Gastrocnemius medialis (tissue), 4 donors: ENCODE measurements at regions not wholly inside any gene's neighbourhood (a gene's known extent, or its start where the extent isn't known, plus 50 kb on each side); places are given as distances from the start of the nearest gene placed in this dataset.

Experiments used
- ATAC-seq, 2 donors: fragments of 150-250 bp; one replicate each; pipeline ENCODE4 v1.9.1; 2016
- DNase-seq, 2 donors: peaks; one replicate each; pipeline ENCODE4 v3.0.0-alpha.2; 2019
- H3K27ac ChIP-seq, 4 donors: fragments of 200-600 bp; sonication (generic); 1 replicate in 1 of 4; 2 replicates in 3 of 4; pipeline ENCODE4 v1.5.1; 2016 to 2018; ENCODE audit warnings: mild to moderate bottlenecking in 2 of 4, moderate library complexity in 1 of 4
- H3K27me3 ChIP-seq, 3 donors: fragments of 200-600 bp; sonication (generic) in 2 of 3; 1 replicate in 1 of 3; 2 replicates in 2 of 3; pipeline versions ENCODE4 v1.5.1 to v1.6.0; 2016 to 2019; ENCODE audit warnings: mild to moderate bottlenecking in 1 of 3, moderate library complexity in 1 of 3
- H3K36me3 ChIP-seq, 2 donors: fragments of 200-600 bp; sonication (generic) in 1 of 2; one replicate each; pipeline ENCODE4 v1.5.1; 2017 to 2018
- H3K4me1 ChIP-seq, 2 donors: fragments of 200-600 bp; sonication (generic) in 1 of 2; one replicate each; pipeline ENCODE4 v1.5.1; 2016 to 2017; ENCODE audit warnings: mild to moderate bottlenecking in 2 of 2
- H3K4me3 ChIP-seq, 4 donors: fragments of 200-600 bp; sonication (generic) in 3 of 4; 1 replicate in 1 of 4; 2 replicates in 3 of 4; pipeline ENCODE4 v1.5.1; 2016 to 2019; ENCODE audit warnings: mild to moderate bottlenecking in 2 of 4
- H3K9me3 ChIP-seq, 3 donors: fragments of 200-600 bp; sonication (generic) in 2 of 3; 1 replicate in 1 of 3; 2 replicates in 2 of 3; pipeline ENCODE4 v1.5.1; 2016 to 2019
- CTCF ChIP-seq, 5 experiments: fragments of 450-650 bp in 3 of 5; fragments of 200-600 bp in 2 of 5; sonication (generic) in 2 of 5; IDR thresholded peaks in 4 of 5; conservative IDR thresholded peaks in 1 of 5; 1 replicate in 4 of 5; 2 replicates in 1 of 5; pipeline ENCODE4 v1.5.1; 2016 to 2019; ENCODE audit warnings: antibody characterized with exemption in 5 of 5, mild to moderate bottlenecking in 3 of 5, moderate library complexity in 3 of 5
- POLR2A ChIP-seq, 2 donors: fragments of 450-650 bp; IDR thresholded peaks; one replicate each; pipeline ENCODE4 v1.6.1; 2017; ENCODE audit warnings: antibody characterized with exemption in 2 of 2, mild to moderate bottlenecking in 2 of 2, moderate library complexity in 2 of 2
- in situ Hi-C, 4 donors: fragments of 200-750 bp; cut with MboI; loops; one replicate each; pipeline versions ENCODE4 v1.15.0 to v1.8.0; 2017; ENCODE audit warnings: low sequenced_read_pairs in 4 of 4
- intact Hi-C: fragments of 100-400 bp; cut with DNase I; formaldehyde crosslinking; loops from one replicate; pipeline ENCODE4 v1.15.1; 2023; ENCODE audit warnings: low total_unique reads

DNA sequence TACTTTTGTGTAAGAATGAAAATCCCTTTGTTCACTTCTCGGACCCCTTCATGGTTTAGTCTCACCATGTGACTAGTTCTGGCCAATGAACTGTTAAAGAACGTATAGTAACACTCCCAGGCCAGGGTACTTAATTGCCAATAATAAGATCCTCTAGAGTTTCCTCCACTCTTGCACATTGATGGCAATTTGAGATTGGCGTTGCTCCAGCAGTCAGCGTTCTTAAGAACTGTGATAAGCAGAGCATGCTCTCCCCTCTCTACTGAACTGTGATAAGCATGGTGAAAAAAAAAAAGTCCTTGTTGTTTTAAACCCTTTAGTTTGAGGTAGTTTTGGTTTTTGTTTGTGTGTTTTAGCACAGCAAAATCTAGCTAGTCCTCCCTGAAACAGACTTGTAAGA lies 854.5 kb downstream of the SLC6A15 start:
- Histone ChIP-seq H3K4me1 (no peaks in the 10 kb centered on the region), H3K27ac (no peak overlapping the region), H3K27me3 (no peaks in the 10 kb centered on the region), H3K36me3 (no peaks in the 10 kb centered on the region), H3K9me3 (no peaks in the 10 kb centered on the region), H3K4me3 (no peak overlapping the region)
- ATAC-seq (no peak), DNase-seq (no peak)
- TF ChIP-seq POLR2A (IDR thresholded peaks at IDR 0.05) (no peak), CTCF (IDR thresholded peaks at IDR 0.05 in 4 of 5, conservative IDR thresholded peaks at IDR 0.05 in 1 of 5) (no peak)
- intact Hi-C loops = no loop called here
- in situ Hi-C loops = no loop called here

DNA sequence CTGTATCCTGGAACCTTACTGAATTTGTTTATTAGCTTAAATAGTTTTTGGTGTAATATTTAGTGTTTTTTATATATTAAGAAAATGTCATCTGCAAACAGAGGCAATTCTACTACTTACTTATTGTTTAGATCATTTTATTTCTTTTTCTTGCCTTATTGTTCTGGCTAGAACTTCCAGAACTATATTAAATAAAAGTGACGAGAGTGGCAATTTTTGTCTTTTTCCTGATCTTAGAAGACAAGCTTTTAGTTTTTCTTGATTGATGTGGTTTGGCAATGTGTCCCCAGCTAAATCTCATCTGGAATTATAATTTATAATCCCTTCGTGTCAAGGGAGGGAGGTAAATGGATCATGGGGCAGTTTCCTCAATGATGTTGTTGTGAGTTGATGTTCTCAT lies 857.8 kb downstream of the SLC6A15 start:
- ATAC-seq = no peak

DNA sequence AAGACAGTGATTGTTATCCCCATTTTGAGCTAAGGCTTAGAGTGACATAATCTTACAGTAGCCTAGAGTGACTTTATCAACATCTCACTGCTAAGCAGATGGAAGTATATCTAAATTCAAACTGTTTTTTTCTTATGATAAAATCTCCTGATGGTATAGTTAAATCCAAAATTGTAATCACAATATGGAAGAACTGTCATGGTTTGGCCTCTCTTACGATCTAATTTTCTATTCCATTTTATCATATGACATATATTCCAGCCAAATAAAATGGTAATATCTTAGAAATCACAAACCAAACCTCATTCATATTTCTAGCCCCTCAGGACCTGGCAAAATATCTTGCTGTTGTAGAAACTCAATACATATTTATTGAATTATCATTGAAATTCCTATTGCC lies 864.7 kb downstream of the SLC6A15 start:
- TF ChIP-seq CTCF (IDR thresholded peaks at IDR 0.05 in 4 of 5, conservative IDR thresholded peaks at IDR 0.05 in 1 of 5) (no peak), POLR2A (IDR thresholded peaks at IDR 0.05) (no peak)
- Histone ChIP-seq H3K27ac (no peak overlapping the region), H3K9me3 (no peaks in the 10 kb centered on the region), H3K4me3 (no peak overlapping the region), H3K4me1 (no peaks in the 10 kb centered on the region), H3K36me3 (no peaks in the 10 kb centered on the region), H3K27me3 (no peaks in the 10 kb centered on the region)
- in situ Hi-C loops (no loop called here), intact Hi-C loops (no loop called here)
- no peak for ATAC-seq
- DNase-seq = no peak

More for the DNA sequence above, 857.8 kb downstream of the SLC6A15 start:
- intact Hi-C loops (no loop called here), in situ Hi-C loops (no loop called here)
- no peak for TF ChIP-seq POLR2A (IDR thresholded peaks at IDR 0.05)
- TF ChIP-seq CTCF (IDR thresholded peaks at IDR 0.05 in 4 of 5, conservative IDR thresholded peaks at IDR 0.05 in 1 of 5) = no peak
- no peak for DNase-seq
- Histone ChIP-seq H3K27ac (no peak overlapping the region), H3K36me3 (no peaks in the 10 kb centered on the region), H3K27me3 (no peaks in the 10 kb centered on the region), H3K4me1 (no peaks in the 10 kb centered on the region), H3K4me3 (no peak overlapping the region), H3K9me3 (no peaks in the 10 kb centered on the region)

GRCh38 chr12:84046859-84047258 lies 865.7 kb downstream of the SLC6A15 start:
- DNase-seq (no peak), ATAC-seq (no peak)
- Histone ChIP-seq H3K9me3 (no peaks in the 10 kb centered on the region), H3K4me3 (no peak overlapping the region), H3K36me3 (no peaks in the 10 kb centered on the region), H3K4me1 (no peaks in the 10 kb centered on the region), H3K27me3 (no peaks in the 10 kb centered on the region), H3K27ac (no peak overlapping the region)
- TF ChIP-seq POLR2A (IDR thresholded peaks at IDR 0.05) (no peak), CTCF (IDR thresholded peaks at IDR 0.05 in 4 of 5, conservative IDR thresholded peaks at IDR 0.05 in 1 of 5) (no peak)
- in situ Hi-C loops (no loop called here), intact Hi-C loops (no loop called here)

DNA sequence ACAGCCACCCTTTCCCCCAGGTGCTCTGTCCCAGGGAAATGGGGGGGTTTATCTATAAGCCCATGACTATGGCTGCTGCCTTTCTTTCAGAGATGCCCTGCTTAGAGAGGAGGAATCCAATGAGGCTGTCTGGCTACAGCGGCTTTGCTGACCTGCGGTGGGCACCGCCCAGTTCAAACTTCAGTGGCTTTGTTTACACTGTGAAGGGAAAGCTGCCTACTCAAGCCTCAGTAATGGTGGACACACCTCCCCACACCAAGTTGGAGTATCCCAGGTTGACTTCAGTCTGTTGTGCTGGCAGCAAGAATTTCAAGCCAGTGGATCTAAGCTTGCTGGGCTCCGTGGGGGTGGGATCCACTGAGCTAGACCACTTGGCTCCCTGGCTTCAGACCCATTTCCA lies 869.2 kb downstream of the SLC6A15 start:
- in situ Hi-C loops = no loop called here
- Histone ChIP-seq H3K4me3 (no peak overlapping the region), H3K27me3 (no peaks in the 10 kb centered on the region), H3K36me3 (no peaks in the 10 kb centered on the region), H3K27ac (no peak overlapping the region), H3K9me3 (no peaks in the 10 kb centered on the region), H3K4me1 (no peaks in the 10 kb centered on the region)
- TF ChIP-seq CTCF (IDR thresholded peaks at IDR 0.05 in 4 of 5, conservative IDR thresholded peaks at IDR 0.05 in 1 of 5) = no peak
- ATAC-seq = no peak
- intact Hi-C loops = no loop called here
- no peak for DNase-seq
